GM21447 (cell line): ENCODE measurements at regions not wholly inside any gene's neighbourhood (a gene's known extent, or its start where the extent isn't known, plus 50 kb on each side); places are given as distances from the start of the nearest gene placed in this dataset.

Experiments used
- ATAC-seq: cut with Tn5 transposase; IDR thresholded peaks from one replicate; pipeline ENCODE4 v1.9.1; 2021; ENCODE audit not compliant: unreplicated experiment

GRCh38 chr1:177585302-177586220, 384.3 kb downstream of the SEC16B start:
- ATAC-seq, result no peak

GRCh38 chr1:177573901-177574300, 396.0 kb downstream of the SEC16B start:
- ATAC-seq, result no peak

GRCh38 chr1:177571485-177572076, 398.3 kb downstream of the SEC16B start:
- no peak for ATAC-seq

- ATAC-seq, result no peak
Measured at GRCh38 chr1:177571076-177571475, 398.8 kb downstream of the SEC16B start.

- no peak for ATAC-seq
Measured at GRCh38 chr1:177569476-177569875, 398.7 kb downstream of the BRINP2 start.

- ATAC-seq, result no peak
Measured at GRCh38 chr1:177568622-177569021, 397.9 kb downstream of the BRINP2 start.

GRCh38 chr1:177567393-177567792, 396.6 kb downstream of the BRINP2 start:
- no peak for ATAC-seq

GRCh38 chr1:177566495-177566894, 395.7 kb downstream of the BRINP2 start:
- ATAC-seq, result no peak

GRCh38 chr1:177561436-177561835, 390.7 kb downstream of the BRINP2 start:
- no peak for ATAC-seq

GRCh38 chr1:177558372-177558771, 387.6 kb downstream of the BRINP2 start:
- no peak for ATAC-seq

GRCh38 chr1:177556163-177556562, 385.4 kb downstream of the BRINP2 start:
- no peak for ATAC-seq

GRCh38 chr1:177547200-177547599, 376.4 kb downstream of the BRINP2 start:
- ATAC-seq, result no peak

GRCh38 chr1:177546346-177546745, 375.6 kb downstream of the BRINP2 start:
- ATAC-seq, result no peak

- no peak for ATAC-seq
Measured at GRCh38 chr1:177526201-177526600, 355.4 kb downstream of the BRINP2 start.

- ATAC-seq, result no peak
Measured at GRCh38 chr1:177525176-177525575, 354.4 kb downstream of the BRINP2 start.

GRCh38 chr1:177517546-177517945, 346.8 kb downstream of the BRINP2 start:
- ATAC-seq, result no peak

GRCh38 chr1:177514207-177514606, 343.4 kb downstream of the BRINP2 start:
- ATAC-seq, result no peak

- ATAC-seq, result no peak
Measured at GRCh38 chr1:177511036-177511435, 340.3 kb downstream of the BRINP2 start.

GRCh38 chr1:177505905-177506590, 335.3 kb downstream of the BRINP2 start:
- ATAC-seq, result no peak

- ATAC-seq, result no peak
Measured at GRCh38 chr1:177495878-177496277, 325.1 kb downstream of the BRINP2 start.

- no peak for ATAC-seq
Measured at GRCh38 chr1:177490786-177491185, 320.0 kb downstream of the BRINP2 start.
